Right renal pelvis (tissue), 4 donors: ENCODE measurements at regions not wholly inside any gene's neighbourhood (a gene's known extent, or its start where the extent isn't known, plus 50 kb on each side); places are given as distances from the start of the nearest gene placed in this dataset.
"Not testable (repeated sequence)": the region's sequence is repeated elsewhere in the genome, so short reads cannot be mapped to it uniquely, and the experiment has no call there.

Source experiments
- DNase-seq, 4 donors: peaks; one replicate each; pipeline ENCODE4 v3.0.0-alpha.2; 2013; ENCODE audit warnings: low read depth in 4 of 4, low spot score in 3 of 4, missing footprints in 1 of 4

DNA sequence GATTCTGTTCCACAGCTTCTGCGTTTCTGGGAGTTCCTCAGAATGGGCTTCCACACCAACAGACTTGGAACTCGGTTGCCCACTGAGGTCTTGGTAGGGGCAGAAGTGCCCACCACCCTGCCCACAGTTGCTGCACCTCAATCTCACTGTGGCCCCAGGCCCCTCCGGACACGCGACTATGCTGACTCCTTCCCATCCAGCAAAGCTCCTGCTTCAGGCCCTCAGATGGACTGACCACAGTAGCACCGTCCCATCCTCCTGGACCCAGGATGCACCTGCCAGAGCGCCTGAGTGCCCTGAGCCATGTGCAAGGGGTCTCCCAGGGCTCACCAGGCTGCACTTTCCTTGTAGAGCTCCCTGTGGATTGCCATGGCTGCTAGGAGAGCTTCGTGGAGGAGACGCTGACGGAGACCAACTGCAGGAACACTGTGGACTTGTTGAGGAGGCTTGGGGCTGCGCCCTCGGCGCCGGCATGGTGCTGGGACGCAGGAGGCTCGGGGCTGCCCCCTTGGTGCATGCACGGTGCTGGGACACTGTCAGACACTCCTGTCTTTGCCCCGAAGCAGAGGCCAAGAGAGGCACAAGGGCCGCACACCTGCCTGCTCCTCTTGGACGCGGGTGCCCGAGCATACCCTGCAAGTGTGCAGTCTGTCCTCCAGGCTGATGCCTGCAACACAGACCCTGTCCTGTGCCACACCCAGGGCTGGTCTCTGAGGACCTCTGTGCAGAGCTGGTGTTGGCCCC lies 201.3 kb downstream of the LIPI start:
- DNase-seq, result not testable (repeated sequence)

DNA sequence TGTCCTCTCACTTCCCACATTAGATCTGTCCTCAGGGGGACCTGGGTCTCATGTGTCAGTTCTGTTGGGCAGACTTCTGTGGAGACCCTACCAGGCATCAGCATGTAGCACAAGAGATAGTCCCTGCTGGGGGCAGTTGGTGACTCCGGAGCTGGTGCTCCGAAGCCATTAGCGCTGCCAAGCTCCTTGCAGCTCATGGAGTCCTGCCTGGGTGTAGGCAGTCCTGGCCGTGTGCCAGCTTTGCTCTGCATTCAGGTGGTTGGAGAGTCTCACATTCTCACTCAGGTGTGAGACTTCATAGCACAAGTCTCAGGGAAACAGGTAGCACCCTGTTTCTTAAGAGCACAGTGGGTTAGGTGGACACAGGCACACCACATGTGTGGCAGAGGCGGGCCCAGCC lies 202.3 kb downstream of the LIPI start:
- DNase-seq, result not testable (repeated sequence)

DNA sequence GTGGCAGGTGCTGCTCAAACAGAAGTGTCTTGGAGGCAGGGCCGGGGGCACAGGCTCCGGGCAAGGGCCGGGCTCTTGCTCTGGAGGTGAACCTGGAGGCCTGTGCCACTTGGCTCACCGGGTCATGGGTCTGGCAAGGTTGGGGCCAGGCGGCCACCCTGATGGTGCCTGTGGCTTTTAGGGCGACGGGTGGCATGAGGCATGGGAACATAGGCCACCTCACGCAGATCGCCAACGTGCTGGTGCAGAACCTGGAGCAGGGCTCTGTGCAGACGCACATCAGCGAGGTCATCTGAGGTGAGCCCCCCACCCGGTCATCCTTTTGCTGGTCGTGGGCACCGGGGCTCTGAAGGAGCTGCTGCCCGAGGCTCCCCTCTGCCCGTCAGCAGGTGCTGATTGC lies 202.7 kb downstream of the LIPI start:
- not testable (repeated sequence) for DNase-seq

DNA sequence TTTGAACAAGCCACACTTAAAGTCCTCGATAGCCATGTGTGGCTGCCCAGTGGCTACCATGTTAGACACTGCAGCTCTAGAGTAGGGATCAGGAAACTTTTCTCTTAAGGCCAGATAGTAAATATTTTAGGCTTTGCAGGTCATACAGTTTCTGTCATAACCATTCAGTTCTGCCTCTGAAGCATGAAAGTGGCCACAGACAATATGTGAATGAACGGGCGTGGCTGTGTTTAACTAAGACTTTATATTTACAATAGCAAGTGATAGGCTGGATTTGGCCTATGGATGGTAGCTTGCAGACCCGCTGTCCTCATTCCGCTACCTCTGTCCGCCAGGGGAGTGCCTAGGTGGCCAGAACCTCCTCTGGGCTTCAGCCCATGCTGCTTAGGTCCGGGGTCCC lies 204.6 kb downstream of the LIPI start:
- DNase-seq, result not testable (repeated sequence)

DNA sequence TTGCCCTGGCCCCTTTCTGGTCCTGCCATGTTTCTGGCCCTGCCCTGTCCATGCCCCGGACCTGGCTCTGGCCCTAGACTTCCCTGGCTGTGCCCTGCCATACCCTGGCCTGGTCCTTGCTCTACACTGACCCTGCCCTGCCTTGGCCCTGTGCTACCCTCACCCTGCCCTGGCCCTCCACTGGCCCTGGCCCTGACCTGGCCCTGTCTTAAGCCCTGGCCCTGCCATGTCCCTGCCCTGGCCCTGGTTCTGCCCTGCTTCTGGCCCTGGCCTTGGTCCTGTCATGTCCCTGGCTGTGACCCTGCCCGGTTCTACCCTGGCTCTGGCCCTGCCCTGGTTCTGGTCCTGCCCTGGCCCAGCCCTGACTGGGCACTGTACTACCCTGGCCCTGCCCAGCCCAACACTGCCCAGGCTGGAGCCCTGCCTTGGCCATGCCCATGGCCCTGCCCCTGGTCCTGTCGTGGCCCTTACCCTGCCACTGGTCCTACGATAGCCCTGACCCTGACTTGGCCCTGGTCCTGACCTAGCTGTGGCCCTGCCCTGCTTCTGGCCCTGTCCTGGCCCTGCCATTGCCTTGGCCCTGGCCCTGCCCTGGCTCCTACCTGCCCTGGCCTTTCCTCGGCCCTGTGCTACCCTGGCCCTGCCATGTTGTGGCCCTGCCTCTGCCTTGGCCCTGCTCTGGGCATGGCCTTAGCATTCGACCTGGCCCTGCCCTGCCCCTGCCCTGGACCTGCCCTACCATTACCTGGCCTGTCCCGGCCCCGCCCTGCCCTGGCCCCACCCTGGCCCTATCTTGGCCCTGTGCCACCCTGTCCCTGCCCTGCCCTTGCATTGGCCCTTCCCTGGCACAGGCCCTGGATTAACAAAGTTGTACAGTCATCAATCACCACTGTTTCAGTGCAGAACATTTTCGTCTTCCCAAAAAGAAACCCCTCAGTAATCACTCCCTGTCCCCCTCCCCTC lies 223.5 kb downstream of the LIPI start:
- not testable (repeated sequence) for DNase-seq

GRCh38 chr21:13985865-13986863 lies 224.6 kb downstream of the LIPI start:
- DNase-seq, result not testable (repeated sequence)

DNA sequence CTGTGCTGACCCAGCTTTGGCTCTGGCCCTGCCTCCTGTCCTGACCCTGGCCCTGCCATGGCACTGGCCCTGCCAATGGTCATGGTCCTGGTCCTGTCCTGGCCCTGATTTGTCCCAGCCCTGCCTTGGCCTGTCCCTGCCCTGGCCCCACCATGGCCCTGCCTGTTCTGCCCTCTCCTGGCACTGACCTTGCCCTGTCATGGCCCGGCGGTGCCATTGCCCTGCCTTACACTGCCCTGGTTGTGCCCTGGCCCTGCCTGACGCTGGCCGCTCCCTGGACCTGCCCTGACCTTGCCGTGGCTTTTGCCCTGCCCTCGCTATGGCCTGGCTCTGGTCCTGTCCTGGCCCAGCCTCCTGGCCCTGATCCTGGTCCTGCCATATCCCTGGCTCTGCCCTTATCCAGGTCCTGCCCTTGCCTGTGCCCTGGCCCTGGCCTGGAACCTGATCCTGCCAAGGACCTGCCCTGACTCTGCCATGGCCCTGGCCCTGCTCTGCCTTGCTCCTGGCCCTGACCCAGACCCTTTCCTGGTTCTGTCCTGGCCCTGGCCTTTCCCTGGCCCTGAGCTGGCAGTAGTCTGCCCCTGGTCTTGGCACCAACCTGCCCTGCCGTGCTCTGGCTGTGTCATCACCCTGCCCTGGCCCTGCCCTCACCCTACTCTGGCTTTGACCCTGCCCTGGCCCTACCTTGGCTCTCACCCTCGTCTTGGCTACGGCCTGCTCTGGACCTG lies 225.5 kb downstream of the LIPI start:
- not testable (repeated sequence) for DNase-seq

- DNase-seq, result not testable (repeated sequence)
Measured at GRCh38 chr21:13984728-13985127, 226.0 kb downstream of the LIPI start.

GRCh38 chr21:13981176-13982087 lies 229.3 kb downstream of the LIPI start:
- DNase-seq, result not testable (repeated sequence)

- DNase-seq, result not testable (repeated sequence)
Measured at GRCh38 chr21:13980115-13980662, 230.6 kb downstream of the LIPI start.

DNA sequence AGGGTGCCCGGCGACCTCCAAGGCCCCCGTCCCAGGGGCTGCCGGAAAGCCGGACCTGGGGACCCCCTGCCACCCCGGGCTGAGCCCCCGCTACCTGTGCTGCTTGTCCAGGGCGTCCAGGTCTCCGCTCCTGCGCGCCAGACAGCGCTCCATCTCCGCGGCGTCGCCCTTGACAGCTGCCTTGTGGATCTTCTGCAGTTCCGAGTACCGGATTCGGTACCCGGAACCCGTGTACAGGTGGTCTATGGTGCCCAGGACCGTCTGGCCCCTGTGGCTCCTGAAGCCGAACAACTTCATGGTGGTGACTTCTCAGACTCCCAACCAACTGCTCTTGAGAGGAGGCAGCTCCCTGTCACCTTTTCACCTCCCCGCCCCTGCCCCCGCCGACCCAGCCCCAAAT lies 231.1 kb downstream of the LIPI start:
- not testable (repeated sequence) for DNase-seq

- DNase-seq, result not testable (repeated sequence)
Measured at GRCh38 chr21:13974582-13974981, 236.2 kb downstream of the LIPI start.

DNA sequence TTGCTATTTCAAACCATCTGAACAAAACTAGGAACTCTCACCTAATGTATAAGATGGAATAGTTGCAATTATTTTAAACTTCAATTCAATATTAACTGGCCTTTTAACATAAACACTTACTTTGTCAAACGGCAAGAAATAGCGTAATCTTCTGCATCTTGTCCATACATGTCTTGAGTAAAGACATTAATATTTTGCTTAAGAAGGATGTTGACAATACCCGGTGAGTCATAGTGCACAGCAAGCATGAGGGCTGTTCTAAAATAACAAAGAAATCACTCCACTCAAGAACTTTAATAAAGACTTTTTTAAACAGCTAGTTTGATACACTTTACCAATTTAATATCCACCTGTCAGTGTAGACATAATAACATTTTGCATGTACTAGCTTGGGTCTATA lies 240.9 kb downstream of the LIPI start:
- DNase-seq, result not testable (repeated sequence)

- not testable (repeated sequence) for DNase-seq
Measured at GRCh38 chr21:13969002-13969401, 241.8 kb downstream of the LIPI start.

DNA sequence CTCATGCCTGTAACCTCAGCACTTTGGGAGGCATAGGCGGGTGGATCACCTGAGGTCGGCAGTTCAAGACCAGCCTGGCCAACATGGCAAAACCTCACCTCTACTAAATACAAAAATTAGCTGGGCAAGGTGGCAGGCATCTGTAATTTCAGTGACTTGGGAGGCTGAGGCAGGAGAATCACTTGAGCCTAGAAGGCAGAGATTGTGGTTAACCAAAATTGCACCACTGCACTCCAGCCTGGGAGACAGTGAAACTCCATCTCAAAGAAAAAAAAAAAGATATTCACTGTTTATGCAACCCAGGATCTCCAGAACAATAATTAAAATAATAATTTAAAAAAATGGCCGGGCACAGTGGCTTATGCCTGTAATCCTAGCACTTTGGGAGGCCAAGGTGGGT lies 247.5 kb downstream of the LIPI start:
- not testable (repeated sequence) for DNase-seq

DNA sequence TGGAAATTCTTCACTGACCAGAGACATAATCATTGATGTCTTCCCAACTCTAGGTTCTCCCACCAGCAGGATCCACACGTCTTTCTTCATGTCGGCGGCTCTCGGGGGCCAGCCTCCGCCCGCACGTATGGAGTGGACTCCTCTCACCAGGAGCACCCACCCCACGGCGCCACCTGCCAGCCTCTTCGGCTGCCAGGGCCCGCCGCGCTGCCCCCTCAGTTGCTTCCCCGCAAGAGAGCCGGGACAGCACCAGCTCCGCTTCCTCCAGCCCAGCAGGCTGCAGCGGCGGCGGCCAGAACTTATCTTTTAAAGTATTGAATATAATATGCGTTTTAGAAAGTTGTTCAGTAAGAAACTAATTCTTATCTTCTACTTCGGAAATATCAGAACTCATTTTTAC lies 273.5 kb downstream of the LIPI start:
- DNase-seq, result no peak

GRCh38 chr21:13936033-13936937 lies 274.5 kb downstream of the LIPI start:
- DNase-seq, result not testable (repeated sequence)
